NCI-H146 treated with DMSO at 0.1 percent for 48 hours (cell line): ENCODE measurements at regions not wholly inside any gene's neighbourhood (a gene's known extent, or its start where the extent isn't known, plus 50 kb on each side); places are given as distances from the start of the nearest gene placed in this dataset.

ENCODE experiments used
- DNase-seq: peaks from one replicate; lab custom pipeline; 2025; ENCODE audit not compliant: unreplicated experiment; lab: John Stamatoyannopoulos, UW

DNA sequence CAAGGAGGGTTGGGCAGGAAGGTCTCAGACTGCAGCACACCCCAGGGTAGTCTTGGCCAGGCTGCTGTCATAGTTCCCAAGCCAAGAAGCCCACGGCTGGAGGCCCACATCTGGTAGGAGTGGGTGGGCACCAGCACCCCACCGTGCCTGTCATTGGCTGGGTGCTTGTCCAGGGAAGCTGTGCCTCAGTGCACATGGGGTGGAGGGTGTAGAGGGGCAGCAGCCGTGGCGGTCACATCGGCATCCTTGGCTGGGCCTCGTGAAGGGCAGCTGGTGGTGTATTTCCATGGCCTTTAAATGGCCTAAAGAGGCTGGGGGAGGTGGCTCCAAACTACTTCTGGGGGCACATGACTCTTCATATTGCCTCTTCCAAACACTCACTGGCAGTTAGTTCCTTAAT, 119.6 kb upstream of the USP24 start:
- no peak for DNase-seq

DNA sequence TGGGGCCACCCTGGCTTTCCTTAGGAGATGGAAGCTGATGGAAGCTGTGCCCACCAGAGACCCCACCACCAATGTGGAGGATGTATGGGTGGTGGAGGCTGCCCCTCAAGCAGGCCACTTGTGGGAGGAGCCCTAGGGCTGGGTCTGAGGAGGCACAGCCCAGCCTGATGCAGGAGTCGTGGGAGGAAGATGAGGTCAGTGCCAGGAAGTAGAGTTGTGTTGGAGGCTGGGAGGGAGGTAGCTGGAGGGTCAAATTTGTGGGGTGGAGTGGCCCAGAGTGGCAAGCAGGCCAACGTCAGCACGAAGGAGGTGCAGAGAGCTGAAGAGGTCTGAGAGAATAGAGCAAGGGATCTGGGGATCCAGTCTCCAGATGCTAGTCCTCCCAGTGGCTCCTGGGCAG, 119.0 kb upstream of the USP24 start:
- no peak for DNase-seq

DNA sequence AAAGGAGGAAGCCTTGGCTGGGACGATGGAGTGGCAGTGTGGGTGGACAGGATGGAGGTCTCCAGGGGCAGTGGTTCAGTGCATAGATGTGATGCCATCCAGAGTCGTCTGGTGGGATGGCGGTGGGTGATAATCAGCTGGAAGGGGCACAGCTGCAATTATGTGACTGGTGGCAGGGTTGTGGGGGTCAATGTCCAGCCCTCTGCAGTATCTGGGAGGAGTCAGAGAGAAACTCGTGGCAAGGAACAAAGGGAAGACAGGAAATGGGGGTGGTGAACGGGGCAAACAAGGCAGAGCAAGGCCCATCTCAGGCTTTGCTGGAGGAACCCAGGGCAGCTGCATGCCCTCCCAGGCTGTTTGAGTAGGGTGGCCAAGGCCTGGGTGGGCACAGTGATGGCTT, 118.3 kb upstream of the USP24 start:
- DNase-seq: no peak

DNA sequence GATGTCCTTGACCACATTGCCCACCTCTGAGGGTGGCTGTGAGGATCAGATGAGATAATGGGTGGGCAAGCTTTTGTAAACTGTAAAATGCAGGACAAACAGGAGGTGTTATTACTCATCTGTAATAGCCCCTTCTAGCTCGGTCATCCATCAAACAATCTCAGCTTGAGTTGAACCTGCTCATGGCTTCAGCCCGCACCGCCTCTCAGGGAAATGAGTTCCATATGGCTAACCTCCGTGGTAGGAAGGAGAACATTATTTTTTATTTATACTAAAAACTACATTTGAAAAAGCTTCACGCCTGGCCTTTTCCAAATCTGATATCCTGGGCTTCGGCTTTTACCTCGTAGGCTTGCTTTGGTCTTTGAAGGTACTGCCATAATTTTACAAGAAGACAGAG, 116.2 kb upstream of the USP24 start:
- DNase-seq: no peak

DNA sequence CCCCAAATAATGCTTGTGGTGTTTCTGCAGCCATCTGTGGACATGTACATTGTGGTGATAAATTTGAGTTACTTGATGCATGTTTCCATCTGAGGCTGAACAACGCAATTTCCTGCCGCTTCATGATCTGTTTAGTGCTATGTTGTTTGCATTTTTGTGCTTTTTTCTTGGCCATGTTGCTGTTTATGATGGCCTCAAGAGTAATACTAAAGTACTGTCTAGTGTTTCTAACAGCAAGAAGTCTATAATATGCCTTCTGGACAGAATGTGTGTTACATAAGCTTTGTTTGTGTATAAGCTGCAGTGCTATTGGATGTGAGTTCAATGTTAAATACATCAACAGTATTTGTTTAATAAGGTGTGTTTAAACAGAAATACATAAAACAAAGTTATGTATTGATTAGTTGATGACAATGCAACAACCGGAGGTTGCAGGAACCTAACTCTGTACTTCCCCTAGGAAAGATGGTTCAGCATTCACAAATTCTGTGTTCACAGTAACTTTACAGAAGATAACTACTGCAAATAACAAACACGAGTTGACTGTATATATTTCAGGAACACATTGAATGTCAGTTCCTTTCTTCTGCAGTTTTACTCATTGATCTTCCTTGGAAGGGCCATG, 114.8 kb upstream of the USP24 start:
- DNase-seq: no peak

DNA sequence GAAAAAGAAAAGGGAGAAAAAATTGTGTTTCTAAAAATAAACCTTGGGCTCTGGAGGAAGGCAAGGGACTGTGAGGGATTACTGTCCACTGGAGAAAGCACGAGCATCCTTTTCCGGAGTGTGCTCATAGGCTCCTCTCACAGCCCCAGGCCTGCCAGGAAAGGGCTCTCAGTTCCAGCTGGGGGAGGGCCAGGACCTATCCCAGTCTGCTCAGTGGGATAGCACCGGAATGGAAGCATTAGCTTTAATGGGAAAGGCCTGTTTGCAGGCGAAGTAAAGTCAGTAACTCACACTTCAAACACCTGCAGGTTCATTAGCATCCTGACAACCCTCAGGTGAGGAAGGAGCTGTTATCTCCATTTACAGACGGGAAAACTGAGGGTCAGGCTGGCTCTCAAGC, 113.9 kb upstream of the USP24 start:
- no peak for DNase-seq

DNA sequence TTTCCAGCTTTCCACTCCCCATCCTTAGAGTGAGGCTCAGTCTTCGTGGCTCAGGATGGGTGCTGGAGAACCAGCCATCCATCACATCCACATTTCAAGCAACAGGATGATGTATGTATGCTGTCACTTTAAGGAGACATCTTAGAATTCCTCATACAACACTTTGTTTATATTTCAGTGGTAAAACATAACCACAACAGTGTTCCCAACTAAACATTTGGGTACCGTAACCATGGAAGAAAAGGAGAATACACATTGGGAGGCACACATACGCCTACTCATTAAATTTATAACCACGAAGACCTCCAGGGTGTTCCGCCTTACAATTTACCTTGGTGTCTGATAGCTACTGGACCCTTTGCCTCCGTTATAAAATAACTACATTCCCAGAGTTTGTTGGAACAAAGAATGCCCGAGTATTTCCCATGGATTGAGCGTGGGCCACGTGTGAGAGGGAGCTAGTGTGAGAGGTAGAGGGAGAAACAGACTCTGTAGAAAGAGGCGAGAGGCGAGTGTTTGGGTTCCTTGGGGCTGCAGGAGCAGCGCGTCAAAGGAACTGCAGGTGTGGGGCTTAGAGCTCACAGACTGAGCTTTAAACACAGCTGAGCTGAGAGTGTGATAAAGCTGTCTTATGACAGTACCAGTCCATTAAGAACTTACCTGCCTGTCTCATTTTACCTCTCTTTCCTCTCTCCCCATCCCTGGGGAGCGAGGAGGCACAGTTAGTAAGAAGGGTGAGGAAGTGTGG, 111.5 kb upstream of the USP24 start:
- DNase-seq: no peak

DNA sequence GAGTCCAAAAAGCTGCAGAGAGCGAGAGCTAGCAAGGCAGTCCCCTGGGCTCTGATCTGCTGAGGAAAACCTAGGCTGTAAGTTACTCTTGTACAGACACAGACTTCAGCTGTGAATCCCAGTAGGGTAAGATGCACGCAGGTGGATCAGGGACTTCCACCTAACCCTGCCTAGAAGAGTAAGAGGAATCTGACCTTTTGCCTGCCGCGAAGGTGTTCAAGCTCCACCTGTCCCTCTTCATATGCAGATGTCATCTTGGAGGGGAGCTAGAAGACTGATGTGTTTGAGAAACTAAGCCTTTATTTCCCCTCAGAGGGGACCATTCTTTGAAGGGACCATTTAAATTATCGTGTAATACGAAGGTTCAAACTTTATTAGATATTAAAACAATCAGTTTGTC, 108.6 kb upstream of the USP24 start:
- no peak for DNase-seq

DNA sequence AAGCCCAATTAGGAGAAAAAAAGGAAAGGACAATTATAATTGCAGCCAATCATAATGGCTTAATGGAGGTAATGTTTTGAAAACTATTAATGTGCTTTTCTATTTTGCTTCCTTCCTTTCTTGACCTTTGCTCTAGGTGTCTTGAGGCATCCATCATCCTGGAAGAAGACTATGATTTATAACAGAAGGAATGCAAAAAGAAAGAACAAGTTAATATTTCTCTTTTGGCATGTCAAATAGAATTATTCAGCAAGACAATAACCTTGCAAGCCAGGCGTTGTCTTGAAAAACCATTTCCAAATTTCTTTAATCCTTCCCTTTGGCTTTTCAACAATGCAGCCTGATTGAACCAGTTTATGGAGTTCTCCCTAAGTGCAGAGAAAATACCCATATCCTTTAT, 107.7 kb upstream of the USP24 start:
- no peak for DNase-seq

DNA sequence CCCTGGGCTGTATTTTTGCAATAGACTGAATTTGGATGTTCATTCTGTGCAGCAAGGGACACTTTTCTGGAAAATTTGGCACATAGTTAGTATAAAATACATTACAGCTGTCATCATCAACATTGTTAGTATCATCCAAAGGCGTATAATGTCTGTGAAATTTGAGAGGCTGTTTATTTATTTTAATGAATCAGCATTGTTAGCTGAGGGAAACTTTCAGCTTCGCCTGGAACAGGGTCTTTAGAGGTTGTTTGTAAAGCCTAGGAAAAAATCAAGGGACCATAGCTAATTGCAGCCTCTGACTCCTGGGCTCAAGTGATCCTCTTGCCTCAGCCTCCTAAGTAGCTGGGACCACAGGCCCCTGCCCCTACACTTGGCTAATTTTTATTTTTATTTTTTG, 106.8 kb upstream of the USP24 start:
- no peak for DNase-seq

DNA sequence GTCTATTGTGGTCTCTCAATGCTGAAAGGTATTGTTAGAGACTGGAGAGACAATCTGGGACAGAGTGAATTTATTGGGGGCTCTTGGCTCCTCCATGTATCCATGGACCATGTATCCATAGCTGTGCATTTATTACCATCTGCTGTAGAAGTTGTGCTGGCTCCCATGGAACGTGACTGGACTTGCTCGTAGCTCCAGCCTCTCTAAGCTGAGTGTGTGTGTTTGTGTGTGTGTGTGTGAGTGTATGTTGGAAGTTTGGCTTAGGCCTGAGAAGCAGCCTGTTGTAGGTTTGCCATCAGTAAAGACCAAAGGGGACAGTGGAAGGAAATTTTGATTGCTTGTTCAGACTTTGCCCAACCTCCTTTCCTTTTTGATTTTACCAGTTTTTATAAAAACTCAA, 105.7 kb upstream of the USP24 start:
- DNase-seq: no peak

DNA sequence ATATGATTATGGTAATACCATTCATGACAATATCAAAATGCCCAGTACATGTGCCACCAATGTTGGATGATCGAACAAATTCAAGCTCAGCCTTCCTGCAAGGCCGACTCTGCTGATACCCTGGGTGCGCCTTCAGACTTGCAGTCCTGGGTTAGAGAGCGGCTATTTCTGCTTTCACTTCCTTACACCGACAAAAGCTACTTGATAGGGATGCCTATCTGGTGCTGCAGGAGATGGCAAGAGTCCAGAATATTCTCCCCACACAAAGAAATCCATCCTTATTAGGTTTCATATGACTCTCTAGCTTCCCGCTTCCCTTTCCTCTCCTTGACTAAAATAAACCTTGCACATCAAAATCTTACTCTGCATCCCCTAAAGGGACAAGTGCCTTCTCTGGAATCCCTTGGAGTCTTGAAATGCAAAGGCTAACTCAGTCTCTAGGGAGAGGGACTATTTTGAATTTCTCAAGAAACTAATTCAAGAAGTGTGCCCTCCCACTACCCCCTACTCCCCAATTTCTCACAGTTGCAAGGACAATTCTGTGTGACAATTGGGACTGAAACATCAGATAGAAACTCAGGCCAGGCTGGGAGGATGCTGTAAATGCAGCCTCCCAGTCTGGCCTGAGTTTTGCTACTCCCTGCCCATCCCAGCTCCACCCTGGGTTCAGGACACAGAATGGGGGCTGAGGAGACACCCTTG, 103.1 kb upstream of the USP24 start:
- DNase-seq: no peak

DNA sequence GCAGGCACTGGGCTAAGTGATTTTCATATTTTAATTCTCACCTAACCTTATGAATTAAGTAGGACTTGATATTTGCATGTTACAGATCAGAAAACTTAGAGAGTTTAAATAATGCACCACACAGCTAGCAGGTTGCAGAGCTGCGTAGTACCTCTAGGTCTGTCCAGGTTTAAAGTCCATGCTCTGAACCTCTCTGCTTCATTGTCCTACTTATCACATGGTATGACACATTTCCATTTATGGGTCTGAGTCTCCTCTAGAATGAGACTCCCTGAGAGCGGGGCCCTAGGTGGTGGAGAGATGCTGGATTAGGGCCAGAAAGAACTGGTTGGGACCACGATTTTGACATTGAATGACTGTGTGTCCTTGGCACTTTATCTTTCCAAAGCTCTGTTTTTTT, 102.5 kb upstream of the USP24 start:
- no peak for DNase-seq

DNA sequence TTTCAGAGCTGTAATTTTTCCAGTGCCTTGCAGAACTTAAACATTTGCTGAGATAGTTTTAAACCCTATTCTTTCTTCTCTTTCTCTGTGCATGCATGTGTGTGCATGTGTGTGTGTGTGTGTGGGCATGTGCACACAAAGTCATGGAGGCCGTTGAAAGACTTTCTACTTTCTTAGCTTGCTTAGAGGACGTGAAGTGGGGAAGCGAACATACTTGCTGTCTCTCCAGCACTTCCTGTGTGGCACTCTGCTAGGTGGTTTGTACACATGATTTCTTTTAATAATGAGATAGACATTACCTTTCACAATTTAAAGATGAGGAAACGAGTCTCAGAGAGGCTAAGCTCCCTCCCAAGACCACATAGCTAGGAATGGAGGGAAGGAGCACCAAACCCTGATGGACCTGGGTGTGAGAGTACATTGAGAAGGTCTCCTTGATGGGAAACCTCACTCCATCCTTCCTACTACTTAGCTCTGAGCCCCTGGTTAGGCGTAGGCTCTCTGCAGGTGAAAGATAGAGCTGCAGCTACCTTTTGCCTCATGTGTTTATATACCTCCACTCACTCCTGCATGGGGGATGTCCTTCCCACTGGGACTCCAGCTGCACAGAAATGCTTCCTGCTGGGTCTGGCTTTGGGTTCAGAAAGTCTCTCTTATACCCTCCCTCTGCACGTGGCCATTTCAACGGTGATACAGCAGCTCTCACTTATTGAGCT, 101.9 kb upstream of the USP24 start:
- DNase-seq: no peak

DNA sequence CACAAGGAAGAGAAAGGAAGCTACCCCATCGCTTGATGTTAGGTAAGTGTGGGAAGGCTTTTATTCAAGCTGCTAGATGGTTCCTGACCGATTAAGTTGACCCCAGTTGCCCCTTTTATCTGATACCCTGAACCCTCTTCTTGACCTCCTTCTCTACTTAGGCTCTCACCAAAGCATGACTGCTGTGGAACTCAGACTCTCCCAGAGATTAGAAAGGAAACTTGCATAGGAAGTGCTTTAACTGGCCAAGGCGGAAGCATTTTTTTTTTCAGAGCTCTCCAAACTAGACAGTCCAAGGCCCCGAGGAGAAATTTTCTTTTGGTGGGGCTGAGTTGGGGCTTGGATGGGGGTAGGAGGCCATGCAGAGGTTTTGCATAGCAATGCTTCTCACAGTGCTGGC, 101.3 kb upstream of the USP24 start:
- no peak for DNase-seq

DNA sequence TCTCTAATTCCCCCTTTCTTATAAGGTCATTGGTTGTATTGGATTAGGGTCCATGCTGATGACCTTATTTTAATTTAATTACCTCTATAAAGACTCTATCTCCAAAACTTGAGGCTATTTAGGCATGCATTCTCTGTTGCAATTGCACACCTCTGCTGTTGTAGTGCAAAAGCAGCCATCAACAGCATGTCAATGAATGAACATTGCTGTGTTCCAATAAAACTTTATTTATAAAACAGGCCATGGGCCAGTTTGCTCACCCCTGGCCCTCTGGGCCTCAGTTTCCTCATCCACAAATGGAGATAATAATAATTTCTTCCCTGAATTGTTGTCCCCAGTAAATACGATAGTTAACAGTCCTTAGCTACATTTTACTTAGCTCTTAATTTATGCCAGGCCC, 100.4 kb upstream of the USP24 start:
- no peak for DNase-seq

DNA sequence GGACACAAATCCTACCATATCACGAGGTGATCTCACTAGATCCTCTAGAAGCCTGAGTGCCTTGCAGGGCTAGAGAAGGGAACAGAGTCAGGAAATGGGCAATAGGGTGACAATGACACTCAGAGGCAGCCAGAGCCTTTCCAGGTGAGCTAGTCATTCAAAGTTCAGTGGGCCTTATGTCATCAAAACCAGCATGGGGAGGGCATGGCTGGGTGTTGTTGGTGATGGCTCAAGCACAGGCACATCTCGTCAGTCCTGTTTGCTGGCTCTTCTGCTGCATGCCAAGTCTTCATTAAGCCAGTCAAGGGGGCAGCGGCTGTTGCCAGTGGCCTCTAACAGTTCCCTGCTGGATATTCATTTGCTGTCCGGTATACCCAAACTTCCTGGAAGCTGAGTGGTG, 99.6 kb upstream of the USP24 start:
- DNase-seq: no peak

DNA sequence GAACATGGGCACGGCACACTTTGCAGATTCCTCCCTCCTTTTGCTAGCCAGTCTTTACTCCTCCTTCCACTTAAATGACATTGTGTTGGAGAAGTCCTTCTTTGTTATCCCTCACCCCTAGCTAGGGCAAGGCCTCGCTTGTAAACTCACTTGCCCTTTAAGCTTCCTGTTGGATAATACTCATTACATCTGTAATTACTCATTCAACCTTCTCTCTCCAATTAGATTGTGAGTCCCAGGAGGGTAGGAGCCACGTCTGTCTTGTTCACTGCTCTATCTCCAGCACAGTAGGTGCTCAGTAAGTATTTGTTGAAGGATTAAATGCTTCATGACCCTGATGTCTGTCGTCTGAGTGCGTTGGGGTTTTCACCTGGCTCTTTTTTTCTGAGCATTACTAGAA, 98.7 kb upstream of the USP24 start:
- DNase-seq: no peak

DNA sequence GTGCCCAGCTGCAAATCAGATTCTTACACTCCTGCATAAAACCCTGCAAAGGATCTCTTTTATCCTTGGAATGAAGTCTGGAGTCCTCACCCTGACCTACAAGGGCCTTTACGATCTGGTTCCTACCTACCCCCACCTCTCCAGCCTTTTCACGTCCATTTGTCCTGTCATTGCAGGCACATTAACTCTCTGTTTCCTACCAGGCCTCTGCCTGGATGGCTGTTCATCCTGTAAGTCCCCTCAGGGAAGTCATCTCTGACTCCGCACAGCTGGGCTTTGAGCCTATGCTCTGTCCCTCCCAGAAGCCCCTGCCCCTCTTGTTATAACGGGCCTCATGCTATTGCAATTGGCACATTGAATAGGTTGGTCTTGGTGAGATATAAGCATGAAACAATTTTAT, 96.8 kb upstream of the USP24 start:
- no peak for DNase-seq

DNA sequence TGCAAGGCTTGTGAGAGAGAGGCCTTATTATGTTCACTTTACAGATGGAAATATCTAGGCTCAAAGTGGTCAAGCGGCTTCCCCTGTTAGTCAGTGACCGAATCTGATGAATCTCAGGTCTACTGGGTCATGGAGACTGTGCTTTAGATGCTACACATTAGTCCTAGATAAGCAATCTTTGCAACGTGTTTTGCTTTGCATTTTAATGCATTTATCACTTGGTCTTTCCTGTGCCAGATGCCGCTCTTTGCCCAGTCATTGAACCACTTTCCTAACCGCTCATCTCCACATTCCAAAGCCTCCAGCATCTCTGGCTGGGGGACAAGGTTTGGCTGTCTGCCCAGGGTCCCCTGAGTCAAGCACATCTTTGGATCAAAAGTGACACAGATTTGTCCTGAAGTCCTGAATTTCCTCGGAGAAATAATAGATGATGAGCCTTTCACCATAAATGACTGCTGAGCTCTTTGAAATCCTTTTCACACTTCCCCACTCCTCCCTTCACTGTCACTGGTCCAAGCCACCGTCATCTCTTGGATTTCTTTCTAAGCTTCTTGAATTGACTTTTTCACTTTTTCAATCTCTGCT, 96.0 kb upstream of the USP24 start:
- no peak for DNase-seq

DNA sequence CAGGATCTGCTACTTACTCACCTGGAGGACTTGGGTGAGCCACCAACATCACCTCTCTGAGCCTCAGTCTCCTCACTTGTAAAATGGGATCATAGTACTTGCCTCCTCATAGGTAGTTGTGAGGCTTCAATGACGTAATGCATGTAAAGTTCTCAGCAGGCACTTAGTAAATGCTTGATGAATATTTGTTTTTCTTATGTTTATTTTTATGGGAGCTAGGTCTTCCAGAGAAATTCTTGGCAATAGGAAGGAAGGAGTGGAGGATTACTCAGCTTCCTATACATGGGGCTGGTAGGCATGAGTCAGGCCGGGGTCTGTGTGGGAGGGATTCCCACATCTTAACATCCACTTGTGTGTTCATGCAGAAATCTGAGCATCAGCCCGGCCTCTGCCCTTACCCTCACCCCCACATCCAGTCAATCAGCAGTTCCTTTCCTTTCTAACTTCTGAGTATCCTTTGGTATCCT, 95.4 kb upstream of the USP24 start:
- no peak for DNase-seq
